ENCODE measurements at regions not wholly inside any gene's neighbourhood (a gene's known extent, or its start where the extent isn't known, plus 50 kb on each side); places are given as distances from the start of the nearest gene placed in this dataset.

- Histone ChIP-seq H3K27me3 (replicated peaks; ENCODE audit: control insufficient read depth, insufficient read depth, low read length) (no peaks in the 10 kb centered on the region), H3K36me3 (ENCODE audit: control insufficient read depth, insufficient read depth, low read length) (no peaks in the 10 kb centered on the region), H3K4me1 (no peaks in the 10 kb centered on the region), H3K9me3 (no peaks in the 10 kb centered on the region), H3K4me3 (ENCODE audit: low read depth, low read length) (no peak overlapping the region)
- H3K4me3 Mint-ChIP-seq (ENCODE audit: unreplicated experiment) = no peak overlapping the region
- BruUV-seq (replicated peaks) = no TSS peak
- ChIA-PET POLR2A (no interaction called here), CTCF (no interaction called here)
- DNase-seq = no peak
- H3K36me3 Mint-ChIP-seq (ENCODE audit: insufficient read depth, unreplicated experiment) = no peaks in the 10 kb centered on the region
- intact Hi-C loops (cut with micrococcal nuclease; ENCODE audit: unreplicated experiment) = no loop called here
- no peak for TF ChIP-seq CTCF (IDR thresholded peaks at IDR 0.05; ENCODE audit: insufficient read depth in 1 of 2, low read depth in 1 of 2, low read length in 1 of 2, severe bottlenecking in 1 of 2, unreplicated experiment in 1 of 2)
- no peak overlapping the region for H3K27ac Mint-ChIP-seq (ENCODE audit: unreplicated experiment)
- H3K27me3 Mint-ChIP-seq (ENCODE audit: insufficient read depth, unreplicated experiment) = no peaks in the 10 kb centered on the region
- H3K9me3 Mint-ChIP-seq (ENCODE audit: unreplicated experiment) = no peaks in the 10 kb centered on the region
- no peaks in the 10 kb centered on the region for H3K4me1 Mint-ChIP-seq (ENCODE audit: low read depth, unreplicated experiment)
Observed at GRCh38 chr18:28999726-29000125, 822.8 kb upstream of the CDH2 start.

DNA sequence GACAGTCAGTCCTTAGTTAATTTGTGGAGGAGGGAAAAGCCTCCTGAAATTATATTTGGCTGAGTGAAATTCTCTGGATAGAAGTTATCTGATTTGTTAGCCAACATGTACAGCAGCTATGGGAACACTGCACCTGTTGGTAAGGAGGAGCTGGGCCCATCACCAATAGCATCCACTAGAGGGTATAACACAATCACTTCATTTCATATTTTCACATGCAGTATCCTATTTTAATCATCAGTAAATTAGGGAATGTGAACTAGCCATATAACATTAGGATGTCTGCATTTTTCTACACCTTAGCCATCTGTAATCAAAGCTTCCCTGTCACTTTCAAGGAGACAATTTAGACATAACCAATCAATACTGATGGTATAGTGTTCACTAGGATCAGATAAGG, 818.4 kb upstream of the CDH2 start:
- no peak overlapping the region for H3K4me3 Mint-ChIP-seq (ENCODE audit: unreplicated experiment)
- H3K36me3 Mint-ChIP-seq (ENCODE audit: insufficient read depth, unreplicated experiment) = no peaks in the 10 kb centered on the region
- no peaks in the 10 kb centered on the region for H3K27me3 Mint-ChIP-seq (ENCODE audit: insufficient read depth, unreplicated experiment)
- CTCF ChIA-PET = no interaction called here
- DNase-seq = no peak
- intact Hi-C loops (cut with micrococcal nuclease; ENCODE audit: unreplicated experiment) = no loop called here
- Histone ChIP-seq H3K36me3 (ENCODE audit: control insufficient read depth, insufficient read depth, low read length) (no peaks in the 10 kb centered on the region), H3K27me3 (replicated peaks; ENCODE audit: control insufficient read depth, insufficient read depth, low read length) (no peaks in the 10 kb centered on the region), H3K4me1 (no peaks in the 10 kb centered on the region), H3K9me3 (no peaks in the 10 kb centered on the region), H3K4me3 (ENCODE audit: low read depth, low read length) (no peak overlapping the region)
- H3K27ac Mint-ChIP-seq (ENCODE audit: unreplicated experiment) = no peak overlapping the region
- POLR2A ChIA-PET = no interaction called here
- no TSS peak for BruUV-seq (replicated peaks)
- TF ChIP-seq CTCF (IDR thresholded peaks at IDR 0.05; ENCODE audit: insufficient read depth in 1 of 2, low read depth in 1 of 2, low read length in 1 of 2, severe bottlenecking in 1 of 2, unreplicated experiment in 1 of 2) = no peak
- no peaks in the 10 kb centered on the region for H3K9me3 Mint-ChIP-seq (ENCODE audit: unreplicated experiment)
- H3K4me1 Mint-ChIP-seq (ENCODE audit: low read depth, unreplicated experiment) = no peaks in the 10 kb centered on the region

GRCh38 chr18:28984731-28985130, 807.8 kb upstream of the CDH2 start:
- Mint-ChIP-seq H3K27me3 (ENCODE audit: insufficient read depth, unreplicated experiment) (no peaks in the 10 kb centered on the region), H3K27ac (ENCODE audit: unreplicated experiment) (no peak overlapping the region), H3K4me1 (ENCODE audit: low read depth, unreplicated experiment) (no peaks in the 10 kb centered on the region), H3K4me3 (ENCODE audit: unreplicated experiment) (no peak overlapping the region), H3K36me3 (ENCODE audit: insufficient read depth, unreplicated experiment) (no peaks in the 10 kb centered on the region), H3K9me3 (ENCODE audit: unreplicated experiment) (no peaks in the 10 kb centered on the region)
- intact Hi-C loops (cut with micrococcal nuclease; ENCODE audit: unreplicated experiment) = no loop called here
- H3K27me3 ChIP-seq (replicated peaks; ENCODE audit: control insufficient read depth, insufficient read depth, low read length) = no peaks in the 10 kb centered on the region
- no peaks in the 10 kb centered on the region for H3K36me3 ChIP-seq (ENCODE audit: control insufficient read depth, insufficient read depth, low read length)
- DNase-seq = no peak
- no peaks in the 10 kb centered on the region for H3K4me1 ChIP-seq
- no peaks in the 10 kb centered on the region for H3K9me3 ChIP-seq
- CTCF ChIA-PET = no interaction called here
- H3K4me3 ChIP-seq (ENCODE audit: low read depth, low read length) = no peak overlapping the region
- no TSS peak for BruUV-seq (replicated peaks)
- POLR2A ChIA-PET = no interaction called here
- TF ChIP-seq CTCF (IDR thresholded peaks at IDR 0.05; ENCODE audit: insufficient read depth in 1 of 2, low read depth in 1 of 2, low read length in 1 of 2, severe bottlenecking in 1 of 2, unreplicated experiment in 1 of 2) = no peak
